Caco-2 (cell line): ENCODE measurements at regions not wholly inside any gene's neighbourhood (a gene's known extent, or its start where the extent isn't known, plus 50 kb on each side); places are given as distances from the start of the nearest gene placed in this dataset.

Experiments used
- BruUV-seq: library from RNA; stranded (reverse); fragments of 400-500 nt; replicated peaks from 2 replicates; lab custom pipeline; 2021; lab: Mats Ljungman, UMichigan
- CTCF ChIA-PET: fragments of 300-600 bp; sonication (Branson Sonifier 250); formaldehyde crosslinking; loops from one replicate; lab custom pipeline; 2022; ENCODE audit warnings: antibody characterized with exemption; lab: Charles Lee
- POLR2A ChIA-PET: fragments of 300-600 bp; sonication (Branson Sonifier 250); formaldehyde crosslinking; loops from one replicate; lab custom pipeline; 2022; ENCODE audit warnings: antibody characterized with exemption; lab: Charles Lee
- DNase-seq, 2 experiments: peaks; one replicate each; pipeline versions ENCODE4 v3.0.0 to v3.0.0-alpha.2; 2020 to 2022
- H3K27me3 ChIP-seq: replicated peaks from 2 replicates; pipeline ENCODE4 v1.6.0; 2011; ENCODE audit warnings: low read length; ENCODE audit not compliant: control insufficient read depth, insufficient read depth
- H3K36me3 ChIP-seq: 2 replicates; pipeline ENCODE4 v1.5.1; 2011; ENCODE audit warnings: low read length; ENCODE audit not compliant: control insufficient read depth, insufficient read depth
- H3K4me1 ChIP-seq: fragments of 250-450 bp; sonication (Bioruptor Pico); 2 replicates; pipeline ENCODE4 v1.5.1; 2020; ENCODE audit warnings: mild to moderate bottlenecking
- H3K4me3 ChIP-seq: 2 replicates; pipeline ENCODE4 v1.5.1; 2011; ENCODE audit warnings: low read depth, mild to moderate bottlenecking, control low read depth, low read length
- H3K9me3 ChIP-seq: fragments of 250-450 bp; sonication (Bioruptor Pico); 2 replicates; pipeline ENCODE4 v1.5.1; 2020; ENCODE audit warnings: mild to moderate bottlenecking, moderate library complexity
- H3K27ac Mint-ChIP-seq: one replicate; pipeline ENCODE4 v1.8.0; 2022; ENCODE audit warnings: mixed read lengths; ENCODE audit not compliant: unreplicated experiment
- H3K27me3 Mint-ChIP-seq: one replicate; pipeline ENCODE4 v1.8.0; 2022; ENCODE audit warnings: mixed read lengths; ENCODE audit not compliant: insufficient read depth, unreplicated experiment
- H3K36me3 Mint-ChIP-seq: one replicate; pipeline ENCODE4 v1.8.0; 2022; ENCODE audit warnings: mild to moderate bottlenecking, mixed read lengths; ENCODE audit not compliant: insufficient read depth, unreplicated experiment
- H3K4me1 Mint-ChIP-seq: one replicate; pipeline ENCODE4 v1.8.0; 2022; ENCODE audit warnings: low read depth, mixed read lengths; ENCODE audit not compliant: unreplicated experiment
- H3K4me3 Mint-ChIP-seq: one replicate; pipeline ENCODE4 v1.8.0; 2022; ENCODE audit warnings: mild to moderate bottlenecking, moderate library complexity, mixed read lengths; ENCODE audit not compliant: unreplicated experiment
- H3K9me3 Mint-ChIP-seq: one replicate; pipeline ENCODE4 v1.8.0; 2022; ENCODE audit warnings: mixed read lengths; ENCODE audit not compliant: unreplicated experiment
- CTCF ChIP-seq, 2 experiments: fragments of 200-600 bp in 1 of 2; IDR thresholded peaks; 1 replicate in 1 of 2; 2 replicates in 1 of 2; pipeline versions ENCODE4 v1.5.1 to v1.8.0; 2011 to 2022; ENCODE audit warnings: antibody characterized with exemption in 1 of 2, control low read depth in 1 of 2, inconsistent platforms in 1 of 2, low read depth in 1 of 2, low read length in 1 of 2, mild to moderate bottlenecking in 1 of 2, moderate library complexity in 1 of 2; ENCODE audit not compliant: insufficient read depth in 1 of 2, severe bottlenecking in 1 of 2, unreplicated experiment in 1 of 2
- intact Hi-C: fragments of 100-400 bp; cut with micrococcal nuclease; formaldehyde crosslinking; loops from one replicate; pipeline ENCODE4 v1.10.0; 2022; ENCODE audit not compliant: unreplicated experiment

GRCh38 chr2:45330108-45330507 lies 281.0 kb downstream of the SRBD1 start:
- no peaks in the 10 kb centered on the region for H3K36me3 Mint-ChIP-seq
- ChIA-PET CTCF (no interaction called here), POLR2A (no interaction called here)
- Histone ChIP-seq H3K9me3 (no peaks in the 10 kb centered on the region), H3K36me3 (no peaks in the 10 kb centered on the region), H3K4me1 (no peaks in the 10 kb centered on the region), H3K4me3 (no peak overlapping the region), H3K27me3 (no peaks in the 10 kb centered on the region)
- H3K9me3 Mint-ChIP-seq = no peaks in the 10 kb centered on the region
- no peak for DNase-seq
- peaks cover 6% of the 10 kb centered on the region for H3K4me1 Mint-ChIP-seq
- no peak overlapping the region for H3K27ac Mint-ChIP-seq
- intact Hi-C loops = no loop called here
- BruUV-seq = no TSS peak
- no peaks in the 10 kb centered on the region for H3K27me3 Mint-ChIP-seq
- no peak overlapping the region for H3K4me3 Mint-ChIP-seq
- TF ChIP-seq CTCF (IDR thresholded peaks at IDR 0.05; ENCODE audit: insufficient read depth in 1 of 2, low read depth in 1 of 2, low read length in 1 of 2, severe bottlenecking in 1 of 2, unreplicated experiment in 1 of 2) = no peak

GRCh38 chr2:45329045-45329677 lies 281.9 kb downstream of the SRBD1 start:
- Mint-ChIP-seq H3K27ac (no peak overlapping the region), H3K36me3 (no peaks in the 10 kb centered on the region), H3K4me1 (peaks cover 6% of the 10 kb centered on the region), H3K27me3 (no peaks in the 10 kb centered on the region), H3K9me3 (peaks cover 2% of the 10 kb centered on the region), H3K4me3 (no peak overlapping the region)
- 0 out of 2 replicates have a peak, but pooled peaks cover under 1% of the 10 kb centered on the region for H3K9me3 ChIP-seq
- no peak overlapping the region for H3K4me3 ChIP-seq
- peak in 1 of 2 experiments; percentile 32 for TF ChIP-seq CTCF (IDR thresholded peaks at IDR 0.05; ENCODE audit: insufficient read depth in 1 of 2, low read depth in 1 of 2, low read length in 1 of 2, severe bottlenecking in 1 of 2, unreplicated experiment in 1 of 2)
- no peaks in the 10 kb centered on the region for H3K4me1 ChIP-seq
- peak; percentile 20 to 49 for DNase-seq
- ChIA-PET CTCF (no interaction called here), POLR2A (no interaction called here)
- BruUV-seq = no TSS peak
- H3K27me3 ChIP-seq = no peaks in the 10 kb centered on the region
- no peaks in the 10 kb centered on the region for H3K36me3 ChIP-seq
- intact Hi-C loops = no loop called here

- ChIA-PET CTCF (no interaction called here), POLR2A (no interaction called here)
- H3K4me1 ChIP-seq = no peaks in the 10 kb centered on the region
- H3K27me3 ChIP-seq = no peaks in the 10 kb centered on the region
- TF ChIP-seq CTCF (IDR thresholded peaks at IDR 0.05; ENCODE audit: insufficient read depth in 1 of 2, low read depth in 1 of 2, low read length in 1 of 2, severe bottlenecking in 1 of 2, unreplicated experiment in 1 of 2) = no peak
- H3K36me3 ChIP-seq = no peaks in the 10 kb centered on the region
- no peak overlapping the region for H3K4me3 ChIP-seq
- intact Hi-C loops = no loop called here
- peaks cover 6% of the 10 kb centered on the region for H3K4me1 Mint-ChIP-seq
- no TSS peak for BruUV-seq
- peaks cover 10% of the 10 kb centered on the region for H3K9me3 Mint-ChIP-seq
- DNase-seq = no peak
- H3K27ac Mint-ChIP-seq = no peak overlapping the region
- no peak overlapping the region for H3K4me3 Mint-ChIP-seq
- no peaks in the 10 kb centered on the region for H3K27me3 Mint-ChIP-seq
- H3K36me3 Mint-ChIP-seq = no peaks in the 10 kb centered on the region
- peaks cover 8% of the 10 kb centered on the region; the same call in 1 of the 2 replicates for H3K9me3 ChIP-seq
Measured at GRCh38 chr2:45328264-45328870, 282.7 kb downstream of the SRBD1 start.
